ENCODE measurements at regions not wholly inside any gene's neighbourhood (a gene's known extent, or its start where the extent isn't known, plus 50 kb on each side); places are given as distances from the start of the nearest gene placed in this dataset.

DNA sequence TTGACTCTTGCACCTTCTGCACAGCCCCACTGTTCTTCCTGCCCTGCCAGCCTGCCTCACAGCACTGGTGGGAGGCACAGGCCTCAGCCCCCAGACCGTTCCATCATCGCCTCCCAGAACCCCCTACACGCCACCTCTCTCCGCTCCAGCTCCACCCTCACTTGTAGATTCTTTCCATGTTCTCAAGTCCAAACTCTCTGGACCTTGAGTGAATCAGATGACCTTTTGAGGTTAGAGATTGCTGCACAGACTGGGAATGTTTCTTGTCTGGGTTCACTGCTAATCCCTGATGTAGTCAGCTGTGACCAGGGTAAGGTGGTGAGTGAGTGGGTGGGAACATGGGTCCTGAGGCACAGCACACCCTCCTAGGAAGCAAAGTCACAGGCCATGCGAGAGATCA is 272.4 kb downstream of the IRF8 start:
- H3K9me3 ChIP-seq, result no peaks in the 10 kb centered on the region
- no peak overlapping the region for H3K4me3 ChIP-seq
- 76% methylated on average over 5 of the region's 5 CpGs for WGBS (ENCODE audit: insufficient coverage, low coverage, low lambda C conversion rate, missing lambda C conversion rate)
- intact Hi-C loops (cut with DNase I), result no loop called here
- no peak for ATAC-seq
- H3K27ac ChIP-seq, result no peak overlapping the region
- no peak for DNase-seq
- H3K4me1 ChIP-seq, result no peaks in the 10 kb centered on the region
- TF ChIP-seq, protein P1, sequence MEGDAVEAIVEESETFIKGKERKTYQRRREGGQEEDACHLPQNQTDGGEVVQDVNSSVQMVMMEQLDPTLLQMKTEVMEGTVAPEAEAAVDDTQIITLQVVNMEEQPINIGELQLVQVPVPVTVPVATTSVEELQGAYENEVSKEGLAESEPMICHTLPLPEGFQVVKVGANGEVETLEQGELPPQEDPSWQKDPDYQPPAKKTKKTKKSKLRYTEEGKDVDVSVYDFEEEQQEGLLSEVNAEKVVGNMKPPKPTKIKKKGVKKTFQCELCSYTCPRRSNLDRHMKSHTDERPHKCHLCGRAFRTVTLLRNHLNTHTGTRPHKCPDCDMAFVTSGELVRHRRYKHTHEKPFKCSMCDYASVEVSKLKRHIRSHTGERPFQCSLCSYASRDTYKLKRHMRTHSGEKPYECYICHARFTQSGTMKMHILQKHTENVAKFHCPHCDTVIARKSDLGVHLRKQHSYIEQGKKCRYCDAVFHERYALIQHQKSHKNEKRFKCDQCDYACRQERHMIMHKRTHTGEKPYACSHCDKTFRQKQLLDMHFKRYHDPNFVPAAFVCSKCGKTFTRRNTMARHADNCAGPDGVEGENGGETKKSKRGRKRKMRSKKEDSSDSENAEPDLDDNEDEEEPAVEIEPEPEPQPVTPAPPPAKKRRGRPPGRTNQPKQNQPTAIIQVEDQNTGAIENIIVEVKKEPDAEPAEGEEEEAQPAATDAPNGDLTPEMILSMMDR (IDR thresholded peaks at IDR 0.05), result no peak
- no peak for TF ChIP-seq POLR2A (IDR thresholded peaks at IDR 0.05)
- H3K36me3 ChIP-seq, result no peaks in the 10 kb centered on the region
- no peaks in the 10 kb centered on the region for H3K27me3 ChIP-seq

DNA sequence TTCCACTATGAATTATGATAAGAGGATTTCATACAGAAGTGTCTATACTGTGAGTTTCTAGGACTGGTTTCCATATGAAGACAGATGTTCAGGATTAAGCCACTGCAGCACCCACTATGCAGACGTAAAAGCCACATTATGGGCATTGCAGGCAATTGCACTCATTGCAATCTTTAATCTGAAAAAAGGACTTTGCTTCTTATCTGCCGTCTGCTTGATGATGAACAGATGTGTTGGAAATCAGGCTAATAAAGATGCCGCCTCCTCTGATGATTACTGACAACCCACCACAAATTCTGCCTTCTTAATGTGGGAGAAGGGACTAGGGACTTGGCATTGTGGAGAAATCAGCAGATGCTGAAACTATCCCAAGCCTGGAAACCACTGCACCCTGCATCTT is 276.9 kb downstream of the IRF8 start:
- no peak for TF ChIP-seq POLR2A (IDR thresholded peaks at IDR 0.05)
- TF ChIP-seq, protein P1 (IDR thresholded peaks at IDR 0.05), result no peak
- ATAC-seq, result no peak

DNA sequence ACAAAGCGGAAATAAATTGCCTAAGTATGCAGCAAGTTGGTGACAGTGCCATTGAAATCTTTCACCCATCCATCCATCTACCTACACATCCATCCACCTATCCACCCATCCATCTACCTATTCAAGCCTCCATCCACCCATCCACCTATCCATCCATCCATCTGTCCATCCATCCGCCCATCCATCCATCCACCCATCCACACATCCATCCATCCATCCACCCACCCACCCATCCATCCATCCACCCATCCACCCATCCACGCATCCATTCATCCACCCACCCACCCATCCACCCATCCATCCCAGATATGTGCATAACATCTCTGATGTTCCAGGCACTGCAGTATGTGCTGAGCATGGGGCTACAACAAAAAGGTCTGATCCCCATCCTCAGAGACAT is 277.5 kb downstream of the IRF8 start:
- TF ChIP-seq POLR2A (IDR thresholded peaks at IDR 0.05), result no peak
- TF ChIP-seq, protein P1 (IDR thresholded peaks at IDR 0.05), result no peak
- no peak for DNase-seq

More for the DNA sequence above, 276.9 kb downstream of the IRF8 start:
- DNase-seq, result no peak
- WGBS (ENCODE audit: insufficient coverage, low coverage, low lambda C conversion rate, missing lambda C conversion rate), result 63% methylated on average over 3 of the region's 3 CpGs
- H3K4me3 ChIP-seq, result no peak overlapping the region
- no peaks in the 10 kb centered on the region for H3K4me1 ChIP-seq
- intact Hi-C loops (cut with DNase I), result no loop called here
- H3K27ac ChIP-seq, result no peak overlapping the region
- no peaks in the 10 kb centered on the region for H3K27me3 ChIP-seq
- no peaks in the 10 kb centered on the region for H3K9me3 ChIP-seq
- no peaks in the 10 kb centered on the region for H3K36me3 ChIP-seq

DNA sequence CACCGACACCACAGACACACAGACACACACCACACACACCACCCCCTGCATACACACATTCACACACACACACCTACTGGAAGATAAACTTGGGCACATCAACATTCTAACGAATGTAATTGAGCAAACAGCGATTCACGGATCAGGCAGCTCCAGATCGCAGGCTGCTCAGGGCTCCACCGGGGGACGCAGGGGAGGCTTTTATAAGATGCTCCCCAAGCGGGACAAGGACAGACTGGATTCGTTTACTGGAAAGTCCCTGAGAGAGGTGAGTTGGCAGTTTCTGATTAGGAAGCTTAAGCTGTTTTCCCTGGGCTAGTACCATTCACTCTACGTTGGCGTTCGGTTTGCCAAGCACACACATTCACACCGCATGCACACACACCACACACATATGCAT is 281.3 kb downstream of the IRF8 start:
- no peak overlapping the region for H3K4me3 ChIP-seq
- ATAC-seq (no peak), DNase-seq (no peak)
- H3K27ac ChIP-seq, result no peak overlapping the region
- 75% methylated on average over 9 of the region's 13 CpGs for WGBS (ENCODE audit: insufficient coverage, low coverage, low lambda C conversion rate, missing lambda C conversion rate)
- intact Hi-C loops (cut with DNase I), result no loop called here
- TF ChIP-seq, protein P1 (IDR thresholded peaks at IDR 0.05), result no peak
- TF ChIP-seq POLR2A (IDR thresholded peaks at IDR 0.05), result no peak
- H3K4me1 ChIP-seq, result no peaks in the 10 kb centered on the region
- H3K27me3 ChIP-seq, result no peaks in the 10 kb centered on the region
- no peaks in the 10 kb centered on the region for H3K36me3 ChIP-seq
- no peaks in the 10 kb centered on the region for H3K9me3 ChIP-seq

More for the DNA sequence above, 277.5 kb downstream of the IRF8 start:
- Histone ChIP-seq H3K27ac (no peak overlapping the region), H3K9me3 (no peaks in the 10 kb centered on the region), H3K27me3 (no peaks in the 10 kb centered on the region), H3K36me3 (no peaks in the 10 kb centered on the region), H3K4me3 (no peak overlapping the region), H3K4me1 (no peaks in the 10 kb centered on the region)
- WGBS (ENCODE audit: insufficient coverage, low coverage, low lambda C conversion rate, missing lambda C conversion rate), result 63% methylated on average over 3 of the region's 3 CpGs
- intact Hi-C loops (cut with DNase I), result no loop called here
- no peak for ATAC-seq

DNA sequence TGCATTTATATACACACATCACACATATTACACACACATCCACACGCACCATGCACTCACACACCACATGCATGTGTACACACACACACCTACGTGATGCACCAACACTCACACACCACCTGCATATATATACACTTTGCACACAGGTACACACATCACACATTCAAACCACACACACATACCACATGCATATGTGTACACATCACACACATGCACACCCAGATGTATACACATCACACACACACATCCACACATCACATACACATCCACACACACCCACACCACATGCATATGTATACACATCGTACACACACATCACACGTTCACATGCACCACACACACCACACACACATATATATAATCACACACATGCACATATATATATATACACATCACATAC is 281.8 kb downstream of the IRF8 start:
- ATAC-seq, result no peak

More for the DNA sequence above, 281.8 kb downstream of the IRF8 start:
- H3K4me3 ChIP-seq, result no peak overlapping the region
- DNase-seq, result no peak
- WGBS (ENCODE audit: insufficient coverage, low coverage, low lambda C conversion rate, missing lambda C conversion rate), result 78% methylated on average over 4 of the region's 4 CpGs
- TF ChIP-seq, protein P1 (IDR thresholded peaks at IDR 0.05), result no peak
- TF ChIP-seq POLR2A (IDR thresholded peaks at IDR 0.05), result no peak
- no peaks in the 10 kb centered on the region for H3K27me3 ChIP-seq
- intact Hi-C loops (cut with DNase I), result no loop called here
- no peaks in the 10 kb centered on the region for H3K4me1 ChIP-seq
- no peak overlapping the region for H3K27ac ChIP-seq
- H3K36me3 ChIP-seq, result no peaks in the 10 kb centered on the region
- no peaks in the 10 kb centered on the region for H3K9me3 ChIP-seq
